Astrocyte of the spinal cord (primary cell): ENCODE measurements at regions not wholly inside any gene's neighbourhood (a gene's known extent, or its start where the extent isn't known, plus 50 kb on each side); places are given as distances from the start of the nearest gene placed in this dataset.

Source experiments
- DNase-seq: peaks from one replicate; pipeline ENCODE4 v3.0.0; 2011; ENCODE audit warnings: low read depth, low spot score
- H3K4me3 ChIP-seq: 2 replicates; pipeline ENCODE4 v1.5.1; 2011; ENCODE audit warnings: low read depth, mild to moderate bottlenecking, low read length, moderate library complexity
- CTCF ChIP-seq: IDR thresholded peaks from 2 replicates; pipeline ENCODE4 v1.5.1; 2012; ENCODE audit warnings: low read depth, mild to moderate bottlenecking, low read length, inconsistent platforms
- in situ Hi-C: cut with HindIII; loops from 2 replicates; pipeline ENCODE4 v1.10.0; 2017; ENCODE audit warnings: low sequenced_read_pairs

- no peak for TF ChIP-seq CTCF
- DNase-seq, result peak; percentile 98
- no peak overlapping the region for H3K4me3 ChIP-seq
- in situ Hi-C loops, result no loop called here
Observed at GRCh38 chr11:13126430-13126829, 117.3 kb downstream of the RASSF10 start.

DNA sequence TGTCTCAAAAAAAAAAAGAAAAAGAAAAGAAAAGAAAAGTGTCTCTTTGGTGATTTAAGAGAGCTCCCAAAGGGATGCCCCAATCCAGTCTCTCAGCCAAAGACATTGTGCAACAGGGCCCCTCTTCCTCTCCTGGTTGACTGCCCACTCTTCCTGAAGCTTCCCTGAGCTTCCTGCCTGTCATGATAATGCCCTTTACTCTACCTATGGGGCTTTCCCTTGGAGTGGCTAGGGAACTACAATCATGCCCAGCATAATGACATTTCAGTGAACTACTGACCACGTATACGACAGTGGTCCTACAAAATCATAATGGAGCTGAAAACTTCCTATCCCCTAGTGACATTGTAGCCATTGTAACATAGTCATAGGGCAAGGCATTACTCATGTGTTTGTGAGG is 118.0 kb downstream of the RASSF10 start:
- no peak for TF ChIP-seq CTCF
- no peak for DNase-seq
- in situ Hi-C loops, result no loop called here
- H3K4me3 ChIP-seq, result no peak overlapping the region

DNA sequence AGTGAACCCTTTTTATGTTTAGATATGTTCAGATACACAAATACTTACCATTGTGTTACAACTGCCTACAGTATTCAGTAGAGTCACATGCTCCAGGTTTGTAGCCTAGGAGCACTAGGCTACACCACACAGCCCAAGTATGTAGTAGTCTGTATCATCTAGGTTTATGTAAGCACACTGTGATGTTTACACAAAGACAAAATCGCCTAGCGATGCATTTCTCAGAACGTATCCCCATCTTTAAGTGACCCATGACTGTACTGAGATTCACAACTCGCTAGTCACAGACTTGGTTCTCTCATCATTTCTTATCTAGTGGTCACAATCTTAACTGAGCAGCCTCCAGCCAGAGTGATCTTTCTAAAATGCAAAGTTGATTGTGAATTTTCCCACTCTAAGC is 119.2 kb downstream of the RASSF10 start:
- no peak for TF ChIP-seq CTCF
- DNase-seq, result no peak
- H3K4me3 ChIP-seq, result no peak overlapping the region
- in situ Hi-C loops, result no loop called here

DNA sequence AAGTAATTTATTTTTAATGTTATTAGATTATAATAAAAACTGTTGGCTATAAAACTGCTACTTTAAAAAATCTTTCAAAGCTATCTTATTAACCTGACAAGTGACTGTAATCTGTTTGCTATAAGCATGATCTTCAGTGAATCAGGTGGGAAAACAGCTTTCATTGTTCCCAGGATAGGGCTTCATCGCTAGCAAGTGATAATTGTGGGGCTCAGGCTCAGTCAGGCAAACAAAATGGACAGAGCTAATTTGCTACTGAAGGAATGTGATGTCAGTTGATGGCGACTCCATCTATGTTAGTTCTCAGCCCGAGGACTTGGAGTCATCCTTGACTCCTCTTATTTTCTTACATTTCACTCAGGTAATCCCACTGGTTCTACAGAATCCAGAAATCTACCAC is 125.0 kb downstream of the RASSF10 start:
- H3K4me3 ChIP-seq, result no peak overlapping the region
- no peak for TF ChIP-seq CTCF

GRCh38 chr11:13134886-13135285 is 125.8 kb downstream of the RASSF10 start:
- no peak for TF ChIP-seq CTCF
- H3K4me3 ChIP-seq, result no peak overlapping the region
- in situ Hi-C loops, result no loop called here
- DNase-seq, result no peak

More for the DNA sequence above, 125.0 kb downstream of the RASSF10 start:
- in situ Hi-C loops, result no loop called here
- no peak for DNase-seq

DNA sequence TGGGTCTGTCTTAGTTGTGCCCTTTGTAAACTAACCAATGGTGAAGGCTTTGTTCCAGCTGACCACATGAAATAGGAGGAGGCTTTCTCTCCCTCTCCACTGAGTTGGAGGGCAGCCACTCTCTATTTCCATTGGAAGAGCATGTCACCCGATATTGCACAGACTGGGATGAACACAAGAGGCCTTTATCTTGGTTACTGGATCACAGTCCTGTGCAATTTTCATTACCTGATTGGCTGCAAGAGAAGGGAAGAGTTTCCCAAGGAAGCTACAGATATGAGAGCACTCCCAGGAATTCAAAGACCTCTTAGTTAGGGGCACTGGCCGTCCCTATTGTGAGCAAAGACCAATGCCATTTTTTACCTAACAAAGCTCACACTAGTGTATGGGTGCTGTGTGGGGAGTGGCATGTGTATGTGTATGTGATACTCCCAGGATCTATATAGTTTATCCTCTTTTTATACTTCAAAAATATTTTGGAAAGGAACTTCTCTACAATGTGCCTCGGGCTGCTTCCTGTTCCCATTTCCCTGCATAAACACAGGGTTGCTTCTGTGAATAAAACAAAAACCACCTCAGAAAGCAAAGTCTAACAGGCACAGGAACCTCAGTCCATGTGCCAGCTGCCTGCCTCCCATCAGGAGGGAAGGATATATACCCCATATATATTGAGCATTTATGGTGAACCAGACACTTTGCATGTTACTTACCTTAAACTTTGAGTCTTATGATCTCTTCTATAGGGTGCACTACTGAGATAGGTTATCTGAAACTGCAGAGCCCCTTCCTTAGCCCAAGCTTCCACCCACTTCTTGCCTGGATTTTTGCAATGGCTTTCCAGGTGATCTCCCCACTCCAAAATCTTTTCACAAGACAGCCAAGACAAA is 126.5 kb downstream of the RASSF10 start:
- TF ChIP-seq CTCF, result no peak
- no peak overlapping the region for H3K4me3 ChIP-seq
- in situ Hi-C loops, result no loop called here
- peak; percentile 96 for DNase-seq

DNA sequence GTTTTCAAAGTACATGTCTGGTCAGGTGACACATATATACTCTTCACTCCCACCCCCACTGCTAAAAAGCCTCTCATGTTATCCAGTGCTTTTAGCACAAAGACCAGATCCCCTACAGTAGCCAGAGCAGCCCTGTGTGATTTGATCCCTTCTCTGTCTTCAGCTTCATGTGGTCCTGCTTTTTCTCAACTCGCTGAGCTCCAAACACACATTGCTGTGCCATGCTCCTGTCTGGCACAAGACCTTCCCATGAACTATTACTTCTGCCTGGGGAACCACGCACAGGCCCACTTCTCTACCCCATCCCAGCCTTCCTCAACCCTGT is 127.1 kb downstream of the RASSF10 start:
- H3K4me3 ChIP-seq, result no peak overlapping the region
- DNase-seq, result no peak
- no peak for TF ChIP-seq CTCF
- in situ Hi-C loops, result no loop called here
